ENCODE measurements at regions not wholly inside any gene's neighbourhood (a gene's known extent, or its start where the extent isn't known, plus 50 kb on each side); places are given as distances from the start of the nearest gene placed in this dataset.

DNA sequence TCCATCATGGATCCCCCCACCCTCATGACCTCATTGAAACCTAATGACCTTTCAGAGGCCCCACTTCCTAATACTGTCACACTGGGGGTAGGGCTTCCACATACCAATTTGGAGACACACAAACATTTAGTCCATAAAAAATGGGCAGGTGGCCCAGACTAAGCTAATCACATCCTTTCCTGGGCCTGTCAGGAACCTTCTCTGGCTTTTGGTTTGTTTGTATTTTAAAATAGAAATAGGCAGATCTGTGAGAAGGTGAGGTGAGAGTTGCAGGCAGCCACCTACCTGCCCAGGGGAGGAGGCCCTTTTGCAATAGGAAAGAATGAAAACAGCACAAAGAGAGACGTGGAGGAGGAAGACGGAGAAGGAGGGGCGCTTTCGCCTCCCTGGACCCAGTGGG lies 90.2 kb upstream of the BOD1 start:
- Histone ChIP-seq H2AFZ (ENCODE audit: low read depth, low read length) (no peak overlapping the region), H3K27ac (ENCODE audit: low read length) (no peak overlapping the region), H3K4me1 (ENCODE audit: low read length) (peaks cover 18% of the 10 kb centered on the region), H3K79me2 (ENCODE audit: low read length) (no peaks in the 10 kb centered on the region), H3K9me3 (ENCODE audit: insufficient read depth, low read length) (no peaks in the 10 kb centered on the region), H3K9ac (ENCODE audit: low read length) (no peak overlapping the region), H3K4me3 (ENCODE audit: low read length) (no peak overlapping the region), H3K4me2 (ENCODE audit: low read length) (peak overlapping the region; percentile 36; the same call in 1 of the 2 replicates), H3K27me3 (ENCODE audit: low read depth, low read length) (no peaks in the 10 kb centered on the region), H4K20me1 (ENCODE audit: insufficient read depth, low read length) (no peaks in the 10 kb centered on the region), H3K36me3 (replicated peaks; ENCODE audit: low read depth, low read length) (no peaks in the 10 kb centered on the region)
- TF ChIP-seq EZH2phosphoT487 (IDR thresholded peaks at IDR 0.05; ENCODE audit: low read depth): no peak
- TF ChIP-seq, protein P1, sequence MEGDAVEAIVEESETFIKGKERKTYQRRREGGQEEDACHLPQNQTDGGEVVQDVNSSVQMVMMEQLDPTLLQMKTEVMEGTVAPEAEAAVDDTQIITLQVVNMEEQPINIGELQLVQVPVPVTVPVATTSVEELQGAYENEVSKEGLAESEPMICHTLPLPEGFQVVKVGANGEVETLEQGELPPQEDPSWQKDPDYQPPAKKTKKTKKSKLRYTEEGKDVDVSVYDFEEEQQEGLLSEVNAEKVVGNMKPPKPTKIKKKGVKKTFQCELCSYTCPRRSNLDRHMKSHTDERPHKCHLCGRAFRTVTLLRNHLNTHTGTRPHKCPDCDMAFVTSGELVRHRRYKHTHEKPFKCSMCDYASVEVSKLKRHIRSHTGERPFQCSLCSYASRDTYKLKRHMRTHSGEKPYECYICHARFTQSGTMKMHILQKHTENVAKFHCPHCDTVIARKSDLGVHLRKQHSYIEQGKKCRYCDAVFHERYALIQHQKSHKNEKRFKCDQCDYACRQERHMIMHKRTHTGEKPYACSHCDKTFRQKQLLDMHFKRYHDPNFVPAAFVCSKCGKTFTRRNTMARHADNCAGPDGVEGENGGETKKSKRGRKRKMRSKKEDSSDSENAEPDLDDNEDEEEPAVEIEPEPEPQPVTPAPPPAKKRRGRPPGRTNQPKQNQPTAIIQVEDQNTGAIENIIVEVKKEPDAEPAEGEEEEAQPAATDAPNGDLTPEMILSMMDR (IDR thresholded peaks at IDR 0.05; ENCODE audit: low read depth, low read length): no peak

DNA sequence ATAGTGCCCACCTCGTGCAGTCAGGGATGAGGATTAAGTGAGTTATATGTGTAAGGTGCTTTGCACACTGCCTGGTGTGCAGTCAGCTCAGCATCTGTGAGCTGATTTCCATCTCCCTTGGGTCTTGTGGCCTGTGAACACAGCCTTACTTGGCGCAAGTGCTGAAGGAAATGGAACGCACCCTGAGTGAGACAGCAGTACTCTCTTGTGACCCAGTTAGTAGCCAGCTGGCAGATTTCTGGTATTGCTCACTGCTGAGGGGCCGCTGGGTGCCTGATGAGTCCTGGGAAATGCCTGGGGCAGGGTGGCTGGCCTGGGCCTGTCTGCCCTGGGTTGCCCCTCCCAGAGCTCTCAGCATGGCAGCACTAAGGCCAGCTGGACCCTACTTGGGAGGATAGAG lies 90.9 kb upstream of the BOD1 start:
- no peaks in the 10 kb centered on the region for H3K79me2 ChIP-seq (ENCODE audit: low read length)
- no peak overlapping the region for H3K4me3 ChIP-seq (ENCODE audit: low read length)
- H4K20me1 ChIP-seq (ENCODE audit: insufficient read depth, low read length): no peaks in the 10 kb centered on the region
- no peaks in the 10 kb centered on the region for H3K9me3 ChIP-seq (ENCODE audit: insufficient read depth, low read length)
- no peaks in the 10 kb centered on the region for H3K36me3 ChIP-seq (replicated peaks; ENCODE audit: low read depth, low read length)
- no peak overlapping the region for H3K9ac ChIP-seq (ENCODE audit: low read length)
- H3K4me1 ChIP-seq (ENCODE audit: low read length): peaks cover 23% of the 10 kb centered on the region
- H3K27me3 ChIP-seq (ENCODE audit: low read depth, low read length): no peaks in the 10 kb centered on the region
- TF ChIP-seq, protein P1 (IDR thresholded peaks at IDR 0.05; ENCODE audit: low read depth, low read length): no peak
- no peak for TF ChIP-seq EZH2phosphoT487 (IDR thresholded peaks at IDR 0.05; ENCODE audit: low read depth)
- peak overlapping the region; percentile 36 for H3K4me2 ChIP-seq (ENCODE audit: low read length)
- H2AFZ ChIP-seq (ENCODE audit: low read depth, low read length): peak overlapping the region; percentile 51; the same call in 1 of the 2 replicates
- H3K27ac ChIP-seq (ENCODE audit: low read length): peak overlapping the region; percentile 44; the same call in 1 of the 2 replicates

DNA sequence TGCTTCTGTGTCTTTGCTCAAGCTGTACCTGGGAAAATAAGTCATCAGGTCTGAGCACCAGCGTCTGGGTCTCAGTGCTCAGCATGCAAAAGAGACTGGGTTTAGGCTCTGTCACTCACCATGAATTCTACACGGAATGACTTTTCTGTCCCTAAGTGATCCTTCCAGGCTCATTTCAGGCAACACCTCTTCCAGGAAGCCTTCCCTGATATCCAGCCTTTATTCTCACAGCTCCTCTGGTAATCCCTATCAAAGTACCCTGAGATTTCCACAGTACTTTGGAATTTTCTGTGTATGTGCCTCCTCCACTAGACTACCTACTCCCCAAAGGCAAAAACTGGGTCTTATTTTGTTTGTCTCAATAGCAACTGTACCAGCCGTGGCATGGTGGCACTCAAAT lies 92.7 kb upstream of the BOD1 start:
- Histone ChIP-seq H3K4me3 (ENCODE audit: low read length) (no peak overlapping the region), H3K27ac (ENCODE audit: low read length) (no peak overlapping the region), H3K27me3 (ENCODE audit: low read depth, low read length) (no peaks in the 10 kb centered on the region), H3K36me3 (replicated peaks; ENCODE audit: low read depth, low read length) (no peaks in the 10 kb centered on the region), H3K4me2 (ENCODE audit: low read length) (no peak overlapping the region), H3K9ac (ENCODE audit: low read length) (no peak overlapping the region), H2AFZ (ENCODE audit: low read depth, low read length) (no peak overlapping the region), H3K9me3 (ENCODE audit: insufficient read depth, low read length) (no peaks in the 10 kb centered on the region), H3K4me1 (ENCODE audit: low read length) (peaks cover 33% of the 10 kb centered on the region), H3K79me2 (ENCODE audit: low read length) (no peaks in the 10 kb centered on the region), H4K20me1 (ENCODE audit: insufficient read depth, low read length) (no peaks in the 10 kb centered on the region)
- TF ChIP-seq EZH2phosphoT487 (IDR thresholded peaks at IDR 0.05; ENCODE audit: low read depth): no peak

DNA sequence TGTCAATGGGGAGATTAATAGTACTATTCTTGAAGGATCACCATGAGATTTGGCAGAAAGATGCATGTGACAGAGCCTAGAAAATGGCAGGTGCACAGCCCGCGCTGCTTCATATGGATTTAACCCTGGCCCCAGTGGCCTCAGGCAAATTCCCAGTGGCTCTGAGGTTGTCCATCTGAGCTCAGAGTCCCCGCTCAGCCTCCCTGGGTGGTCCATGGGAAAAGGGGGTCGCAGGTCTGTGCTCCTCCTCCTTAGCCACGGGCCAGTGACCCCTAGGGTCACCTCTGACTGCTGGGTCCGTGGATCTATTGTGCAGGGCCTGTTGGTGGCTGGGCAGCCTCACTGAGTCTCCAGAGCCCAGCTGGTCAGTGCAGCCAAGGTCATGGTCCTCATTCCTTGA lies 93.3 kb upstream of the BOD1 start:
- H3K79me2 ChIP-seq (ENCODE audit: low read length): no peaks in the 10 kb centered on the region
- no peak overlapping the region for H3K4me2 ChIP-seq (ENCODE audit: low read length)
- H3K4me1 ChIP-seq (ENCODE audit: low read length): peaks cover 39% of the 10 kb centered on the region
- no peak overlapping the region for H3K27ac ChIP-seq (ENCODE audit: low read length)
- TF ChIP-seq EZH2phosphoT487 (IDR thresholded peaks at IDR 0.05; ENCODE audit: low read depth): no peak
- TF ChIP-seq, protein P1 (IDR thresholded peaks at IDR 0.05; ENCODE audit: low read depth, low read length): no peak
- H2AFZ ChIP-seq (ENCODE audit: low read depth, low read length): no peak overlapping the region
- H4K20me1 ChIP-seq (ENCODE audit: insufficient read depth, low read length): no peaks in the 10 kb centered on the region
- H3K27me3 ChIP-seq (ENCODE audit: low read depth, low read length): no peaks in the 10 kb centered on the region
- H3K4me3 ChIP-seq (ENCODE audit: low read length): no peak overlapping the region
- H3K9ac ChIP-seq (ENCODE audit: low read length): no peak overlapping the region
- H3K36me3 ChIP-seq (replicated peaks; ENCODE audit: low read depth, low read length): no peaks in the 10 kb centered on the region
- no peaks in the 10 kb centered on the region for H3K9me3 ChIP-seq (ENCODE audit: insufficient read depth, low read length)
